A549 (cell line): ENCODE measurements at regions not wholly inside any gene's neighbourhood (a gene's known extent, or its start where the extent isn't known, plus 50 kb on each side); places are given as distances from the start of the nearest gene placed in this dataset.

ENCODE experiments used
- ATAC-seq, 2 experiments: fragments of 200-7000 bp in 1 of 2; fragments of >200 bp in 1 of 2; cut with Nextera tagmentation in 1 of 2; cut with Tn5 transposase in 1 of 2; 3 replicates each; pipeline versions ENCODE4 v1.8.0 to v1.9.1; 2018 to 2020; ENCODE audit warnings: mild to moderate bottlenecking in 1 of 2, moderate library complexity in 1 of 2
- CTCF ChIA-PET: fragments of 300-600 bp; sonication (Branson Sonifier 250); formaldehyde crosslinking; extraction: SDS; loops from one replicate; lab custom pipeline; 2021; ENCODE audit warnings: antibody characterized with exemption, inconsistent platforms; lab: Yijun Ruan, JAX
- POLR2A ChIA-PET: fragments of 350-600 bp; formaldehyde crosslinking; extraction: SDS; loops from one replicate; lab custom pipeline; 2021; ENCODE audit warnings: antibody characterized with exemption, inconsistent platforms; lab: Yijun Ruan, JAX
- DNase-seq, 2 experiments: peaks; one replicate each; pipeline versions ENCODE4 v3.0.0 to v3.0.0-alpha.2; 2011 to 2016; ENCODE audit warnings: low read depth in 1 of 2, low spot score in 1 of 2
- FAIRE-seq: peaks from 2 replicates; lab custom pipeline; 2011; peaks lifted over from hg19 to GRCh38; lab: Jason Lieb, UNC
- H3K27ac ChIP-seq, 2 experiments: fragments of >200 bp; sonication (Bioruptor Twin); formaldehyde crosslinking; 3 replicates each; pipeline ENCODE4 v1.5.1; 2016 to 2017
- H3K4me1 ChIP-seq: fragments of >200 bp; sonication (Bioruptor Twin); formaldehyde crosslinking; 3 replicates; pipeline ENCODE4 v1.6.1; 2016
- H3K4me2 ChIP-seq: fragments of >200 bp; sonication (Bioruptor Twin); formaldehyde crosslinking; 3 replicates; pipeline ENCODE4 v1.6.1; 2016
- H3K4me3 ChIP-seq: fragments of >200 bp; sonication (Bioruptor Twin); formaldehyde crosslinking; 3 replicates; pipeline ENCODE4 v1.5.1; 2016
- H3K9me3 ChIP-seq: fragments of >200 bp; sonication (Bioruptor Twin); formaldehyde crosslinking; 3 replicates; pipeline ENCODE4 v1.6.1; 2016
- CBX8 ChIP-seq: fragments of 200-600 bp; sonication (generic); IDR thresholded peaks from 2 replicates; pipeline ENCODE4 v1.6.1; 2016
- CEBPB ChIP-seq, 2 experiments: fragments of >200 bp in 1 of 2; sonication (Bioruptor Twin) in 1 of 2; formaldehyde crosslinking in 1 of 2; IDR thresholded peaks; 2 replicates each; pipeline ENCODE4 v1.6.1; 2012 to 2016
- CTCF ChIP-seq: fragments of >200 bp; sonication (Bioruptor Twin); formaldehyde crosslinking; IDR thresholded peaks from 3 replicates; pipeline ENCODE4 v1.5.1; 2016
- E2F6 ChIP-seq: IDR thresholded peaks from 2 replicates; pipeline ENCODE4 v1.6.1; 2012; ENCODE audit warnings: low read depth, borderline replicate concordance
- EHMT2 ChIP-seq: fragments of 200-600 bp; sonication (generic); IDR thresholded peaks from 2 replicates; pipeline ENCODE4 v1.6.1; 2016; ENCODE audit warnings: antibody characterized with exemption, low read depth, mild to moderate bottlenecking, moderate library complexity
- ELK1 ChIP-seq: fragments of 150-350 bp; IDR thresholded peaks from 2 replicates; pipeline ENCODE4 v1.6.1; 2014; ENCODE audit warnings: low read depth, mild to moderate bottlenecking, low read length
- EP300 ChIP-seq, 2 experiments: fragments of >200 bp; sonication (Bioruptor Twin); formaldehyde crosslinking; IDR thresholded peaks; 2 replicates in 1 of 2; 3 replicates in 1 of 2; pipeline ENCODE4 v1.6.1; 2016 to 2017
- FOSL2 ChIP-seq, 2 experiments: fragments of 450-650 bp in 1 of 2; fragments of >200 bp in 1 of 2; sonication (Bioruptor Twin) in 1 of 2; formaldehyde crosslinking; IDR thresholded peaks; 2 replicates each; pipeline versions ENCODE4 v1.5.0 to v1.6.1; 2016 to 2020; ENCODE audit warnings: mild to moderate bottlenecking in 1 of 2, moderate library complexity in 1 of 2
- FOXS1 ChIP-seq: fragments of 250-450 bp; sonication (Bioruptor Pico); IDR thresholded peaks from 2 replicates; pipeline ENCODE4 v1.5.0; 2020; ENCODE audit warnings: mild to moderate bottlenecking, moderate library complexity
- HOXB5 ChIP-seq: fragments of 250-450 bp; sonication (Bioruptor Pico); IDR thresholded peaks from 2 replicates; pipeline ENCODE4 v1.5.0; 2020; ENCODE audit warnings: mild to moderate bottlenecking, moderate library complexity
- KDM5A ChIP-seq: fragments of 200-600 bp; sonication (generic); IDR thresholded peaks from 2 replicates; pipeline ENCODE4 v1.6.1; 2016; ENCODE audit warnings: antibody characterized with exemption, mild to moderate bottlenecking
- MYC ChIP-seq: IDR thresholded peaks from 2 replicates; pipeline ENCODE4 v1.6.1; 2012; ENCODE audit warnings: mild to moderate bottlenecking, inconsistent platforms, low read length, improper control_type of control experiment, borderline replicate concordance
- NPAS2 ChIP-seq: fragments of 250-450 bp; sonication (Bioruptor Pico); IDR thresholded peaks from 2 replicates; pipeline ENCODE4 v1.8.0; 2022; ENCODE audit warnings: mild to moderate bottlenecking, moderate library complexity, borderline replicate concordance
- SREBF2 ChIP-seq: fragments of 450-650 bp; IDR thresholded peaks from 2 replicates; pipeline ENCODE4 v1.6.1; 2014; ENCODE audit warnings: mild to moderate bottlenecking, moderate library complexity
- TFCP2L1 ChIP-seq: fragments of 250-450 bp; sonication (Bioruptor Pico); IDR thresholded peaks from 2 replicates; pipeline ENCODE4 v1.5.0; 2021; ENCODE audit warnings: mild to moderate bottlenecking
- USF2 ChIP-seq: fragments of 450-650 bp; IDR thresholded peaks from 2 replicates; pipeline ENCODE4 v1.6.1; 2014; ENCODE audit warnings: antibody characterized with exemption
- ZC3H11A ChIP-seq: fragments of 450-650 bp; IDR thresholded peaks from 2 replicates; pipeline ENCODE4 v1.6.1; 2014; ENCODE audit warnings: antibody characterized with exemption, mild to moderate bottlenecking
- ZFP36 ChIP-seq: fragments of 450-650 bp; IDR thresholded peaks from 2 replicates; pipeline ENCODE4 v1.6.1; 2014; ENCODE audit warnings: borderline replicate concordance; ENCODE audit not compliant: partially characterized antibody
- WGBS: methylation state at CpG from one replicate; pipeline ENCODE4 v1.1.6; 2017; ENCODE audit errors: missing lambda C conversion rate; 5-methylcytosine and 5-hydroxymethylcytosine counted together

- DNase-seq (no peak), FAIRE-seq (no peak), ATAC-seq (no peak)
- POLR2A ChIA-PET: no interaction called here
- Histone ChIP-seq H3K4me3 (no peak overlapping the region), H3K27ac (no peak overlapping the region), H3K4me2 (no peak overlapping the region), H3K4me1 (no peaks in the 10 kb centered on the region), H3K9me3 (no peaks in the 10 kb centered on the region)
- TF ChIP-seq CTCF: no peak
- TF ChIP-seq FOSL2 (IDR thresholded peaks at IDR 0.05): no peak
- no peak for TF ChIP-seq FOSL2 (CRISPR knock-in tag; IDR thresholded peaks at IDR 0.05)
- WGBS: 0% methylated on average over 1 of the region's 1 CpG
- CTCF ChIA-PET: interaction anchor here (0.6 kb wide), 1 partner anchor 67 kb away, joined by 3 read pairs; no protein-coding TSS in a partner anchor
Observed at GRCh38 chr18:41486575-41486974, 468.5 kb upstream of the PIK3C3 start.

- H3K4me3 ChIP-seq: no peak overlapping the region
- H3K4me2 ChIP-seq: no peak overlapping the region
- H3K4me1 ChIP-seq: no peaks in the 10 kb centered on the region
- no peak for TF ChIP-seq CTCF
- TF ChIP-seq E2F6: no peak
- no peak for TF ChIP-seq KDM5A
- ChIA-PET POLR2A (no interaction called here), CTCF (no interaction called here)
- H3K27ac ChIP-seq: no peak overlapping the region
- no peak for FAIRE-seq
- DNase-seq: no peak
- ATAC-seq: no peak
- WGBS: 0% methylated on average over 1 of the region's 1 CpG
- H3K9me3 ChIP-seq: no peaks in the 10 kb centered on the region
Observed at GRCh38 chr18:41484069-41484468, 471.0 kb upstream of the PIK3C3 start.

- no peak for DNase-seq
- no peaks in the 10 kb centered on the region for H3K4me1 ChIP-seq
- ChIA-PET POLR2A (no interaction called here), CTCF (no interaction called here)
- 2% methylated on average over 4 of the region's 4 CpGs for WGBS
- FAIRE-seq: no peak
- H3K9me3 ChIP-seq: no peaks in the 10 kb centered on the region
- no peak for ATAC-seq
- H3K27ac ChIP-seq: no peak overlapping the region
- H3K4me2 ChIP-seq: no peak overlapping the region
- H3K4me3 ChIP-seq: no peak overlapping the region
- TF ChIP-seq MYC: no peak
- TF ChIP-seq CEBPB (IDR thresholded peaks at IDR 0.05): no peak
- no peak for TF ChIP-seq USF2
- no peak for TF ChIP-seq NPAS2 (CRISPR knock-in tag)
- TF ChIP-seq E2F6: no peak
- TF ChIP-seq ZC3H11A: no peak
Observed at GRCh38 chr18:41482501-41482900, 472.5 kb upstream of the PIK3C3 start.

GRCh38 chr18:41466436-41467160, 488.4 kb upstream of the PIK3C3 start:
- no peak overlapping the region for H3K4me2 ChIP-seq
- FAIRE-seq (no peak), DNase-seq (no peak), ATAC-seq (no peak)
- no peaks in the 10 kb centered on the region for H3K4me1 ChIP-seq
- H3K9me3 ChIP-seq: no peaks in the 10 kb centered on the region
- no peak overlapping the region for H3K27ac ChIP-seq
- TF ChIP-seq HOXB5 (CRISPR knock-in tag): no peak
- no peak for TF ChIP-seq EHMT2
- no peak for TF ChIP-seq FOXS1 (CRISPR knock-in tag)
- TF ChIP-seq ZFP36: no peak
- no peak for TF ChIP-seq SREBF2
- no peak for TF ChIP-seq ELK1
- no peak for TF ChIP-seq EP300 (IDR thresholded peaks at IDR 0.05)
- TF ChIP-seq CBX8: no peak
- no peak for TF ChIP-seq TFCP2L1 (CRISPR knock-in tag)
- POLR2A ChIA-PET: no interaction called here
- CTCF ChIA-PET: no interaction called here
- no peak overlapping the region for H3K4me3 ChIP-seq
- WGBS: 9% methylated on average over 4 of the region's 4 CpGs
